B cell (primary cell): ENCODE measurements at regions not wholly inside any gene's neighbourhood (a gene's known extent, or its start where the extent isn't known, plus 50 kb on each side); places are given as distances from the start of the nearest gene placed in this dataset.

Experiments used
- EZH2 ChIP-seq: IDR thresholded peaks from 2 replicates; pipeline ENCODE4 v1.6.1; 2012; ENCODE audit warnings: borderline replicate concordance, low read depth, mild to moderate bottlenecking, moderate library complexity, low read length; ENCODE audit not compliant: insufficient read depth, poor library complexity, severe bottlenecking
- TF ChIP-seq, protein P1 (sequence below): fragments of 200-600 bp; IDR thresholded peaks from one replicate; pipeline ENCODE4 v1.8.0; 2022; ENCODE audit warnings: antibody characterized with exemption, mild to moderate bottlenecking

GRCh38 chr9:84170521-84171141 is 169.9 kb downstream of the SLC28A3 start:
- TF ChIP-seq, protein P1, sequence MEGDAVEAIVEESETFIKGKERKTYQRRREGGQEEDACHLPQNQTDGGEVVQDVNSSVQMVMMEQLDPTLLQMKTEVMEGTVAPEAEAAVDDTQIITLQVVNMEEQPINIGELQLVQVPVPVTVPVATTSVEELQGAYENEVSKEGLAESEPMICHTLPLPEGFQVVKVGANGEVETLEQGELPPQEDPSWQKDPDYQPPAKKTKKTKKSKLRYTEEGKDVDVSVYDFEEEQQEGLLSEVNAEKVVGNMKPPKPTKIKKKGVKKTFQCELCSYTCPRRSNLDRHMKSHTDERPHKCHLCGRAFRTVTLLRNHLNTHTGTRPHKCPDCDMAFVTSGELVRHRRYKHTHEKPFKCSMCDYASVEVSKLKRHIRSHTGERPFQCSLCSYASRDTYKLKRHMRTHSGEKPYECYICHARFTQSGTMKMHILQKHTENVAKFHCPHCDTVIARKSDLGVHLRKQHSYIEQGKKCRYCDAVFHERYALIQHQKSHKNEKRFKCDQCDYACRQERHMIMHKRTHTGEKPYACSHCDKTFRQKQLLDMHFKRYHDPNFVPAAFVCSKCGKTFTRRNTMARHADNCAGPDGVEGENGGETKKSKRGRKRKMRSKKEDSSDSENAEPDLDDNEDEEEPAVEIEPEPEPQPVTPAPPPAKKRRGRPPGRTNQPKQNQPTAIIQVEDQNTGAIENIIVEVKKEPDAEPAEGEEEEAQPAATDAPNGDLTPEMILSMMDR = no peak
- TF ChIP-seq EZH2 = no peak
